HG02840 (cell line): ENCODE measurements at regions not wholly inside any gene's neighbourhood (a gene's known extent, or its start where the extent isn't known, plus 50 kb on each side); places are given as distances from the start of the nearest gene placed in this dataset.

Experiments used
- ATAC-seq: cut with Tn5 transposase; IDR thresholded peaks from one replicate; pipeline ENCODE4 v1.9.1; 2021; ENCODE audit warnings: mild to moderate bottlenecking, moderate library complexity, moderate number of reproducible peaks; ENCODE audit not compliant: unreplicated experiment, low FRiP score

GRCh38 chr13:40452741-40453334 lies 213.6 kb downstream of the FOXO1 start:
- no peak for ATAC-seq

DNA sequence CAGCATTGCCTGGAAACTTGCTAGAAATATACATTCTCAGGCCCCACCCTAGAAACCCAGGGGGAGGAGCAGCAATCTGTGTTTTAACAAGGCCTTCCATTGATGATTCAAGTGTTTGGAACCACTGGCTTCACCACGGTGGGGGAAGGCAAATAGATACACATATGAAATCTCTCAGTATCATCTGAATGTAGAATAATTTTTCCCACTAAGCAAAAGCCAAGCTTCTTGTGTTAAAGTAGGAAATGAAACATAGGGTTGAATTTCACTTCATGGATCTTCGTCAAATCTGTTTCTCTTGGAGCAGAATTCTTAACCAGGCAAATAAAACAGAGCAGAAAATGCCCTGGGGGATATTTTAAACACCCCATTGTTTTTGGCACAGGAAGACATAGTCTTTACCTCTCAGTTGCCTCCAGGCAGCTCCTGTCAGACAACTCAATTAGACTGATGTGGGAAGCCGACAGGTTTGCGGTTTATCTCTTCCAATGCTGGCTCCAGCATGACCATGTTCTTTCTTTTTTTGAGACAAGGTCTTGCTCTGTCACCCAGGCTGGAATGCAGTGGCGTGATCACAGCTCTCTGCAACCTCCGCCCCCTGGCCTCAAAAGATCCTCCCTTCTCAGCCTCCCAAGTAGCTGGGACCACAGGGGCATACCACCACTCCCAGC lies 213.0 kb downstream of the FOXO1 start:
- ATAC-seq, result no peak

DNA sequence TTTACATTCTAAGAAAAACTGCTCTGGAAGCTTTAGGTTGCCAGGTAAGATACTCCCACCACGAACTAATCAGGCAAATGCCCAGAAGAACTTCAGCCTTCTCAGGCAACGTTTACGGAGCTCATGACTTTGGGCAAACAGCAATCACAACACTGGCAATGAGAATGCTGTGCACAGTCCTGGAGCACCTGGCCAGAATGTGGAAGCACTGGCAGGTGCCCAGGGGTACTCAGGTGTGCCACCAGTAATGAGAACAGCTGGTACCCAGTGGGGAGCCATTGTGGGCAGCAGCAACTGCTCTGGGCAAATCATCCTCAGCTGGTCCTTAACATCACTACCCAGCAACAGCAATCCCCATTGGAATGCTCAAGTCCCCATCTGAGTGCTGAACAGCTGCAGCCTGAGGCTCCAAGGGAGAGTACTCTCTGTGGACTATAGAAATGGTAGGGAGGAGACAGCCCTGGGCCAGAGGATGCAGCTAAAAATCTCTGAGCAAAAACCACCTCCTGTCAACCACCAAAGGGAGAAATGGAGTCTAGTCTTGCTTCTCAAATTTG lies 210.0 kb downstream of the FOXO1 start:
- ATAC-seq, result no peak

DNA sequence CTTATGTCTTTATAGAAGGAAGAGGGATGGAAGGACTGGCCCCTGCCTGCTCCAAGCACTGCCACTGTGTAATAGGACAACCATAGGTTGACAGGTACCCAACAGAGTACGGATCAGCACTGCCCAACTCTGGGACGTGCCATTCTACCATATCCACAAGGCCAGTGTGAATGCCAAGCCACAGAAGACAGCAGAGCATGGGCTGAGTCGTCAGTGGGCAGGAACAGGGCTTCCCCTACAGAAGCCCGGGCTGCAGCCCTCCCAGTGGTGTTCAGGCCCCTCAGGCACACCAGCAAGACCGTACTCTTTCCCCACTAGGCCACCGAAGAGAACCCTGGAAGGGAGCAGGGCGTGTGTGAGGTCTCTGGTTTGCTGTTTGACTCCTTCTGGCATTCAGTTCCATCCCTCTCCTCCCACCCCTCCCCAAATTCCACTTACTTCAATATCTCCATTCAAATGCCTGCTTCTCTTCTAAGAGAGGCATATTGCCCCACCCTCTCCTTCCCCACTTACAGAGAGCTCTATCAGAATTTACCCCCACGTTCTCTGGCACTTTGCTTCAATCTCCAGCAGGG lies 209.4 kb downstream of the FOXO1 start:
- no peak for ATAC-seq

- ATAC-seq, result no peak
Measured at GRCh38 chr13:40457929-40458719, 208.3 kb downstream of the FOXO1 start.

GRCh38 chr13:40458720-40458990 lies 207.8 kb downstream of the FOXO1 start:
- no peak for ATAC-seq

- no peak for ATAC-seq
Measured at GRCh38 chr13:40460116-40460515, 206.3 kb downstream of the FOXO1 start.

DNA sequence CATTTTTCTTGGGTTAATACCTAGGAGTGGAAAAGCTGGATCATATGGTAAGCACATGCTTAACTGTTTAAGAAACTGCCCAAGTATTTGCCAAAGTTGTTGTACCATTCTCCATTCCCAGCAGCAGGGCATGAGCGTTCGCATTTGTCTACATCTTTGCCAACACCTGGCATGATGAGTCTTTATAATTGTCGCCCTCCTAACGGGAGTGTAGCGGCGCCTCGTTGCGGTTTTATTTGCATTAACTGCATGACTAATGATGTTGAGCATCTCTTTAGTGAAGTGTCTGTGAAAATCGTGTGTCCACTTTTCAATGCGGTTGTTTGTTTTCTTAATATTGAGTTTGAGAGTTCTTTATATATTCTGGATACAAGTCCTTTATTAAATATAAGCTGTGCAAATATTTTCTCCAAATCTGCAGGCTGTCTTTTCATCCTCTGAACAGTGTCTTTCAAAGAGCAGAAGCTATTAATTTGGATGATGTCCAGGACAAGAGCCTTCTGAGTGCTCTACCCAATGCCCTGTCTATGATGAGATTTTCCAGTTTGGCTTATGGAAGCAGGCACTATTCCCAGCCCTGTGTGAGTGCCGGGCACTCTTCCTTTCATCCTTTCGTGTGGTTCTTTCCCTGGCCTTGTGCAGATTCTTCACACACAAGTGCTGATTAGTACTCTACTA lies 202.0 kb downstream of the FOXO1 start:
- no peak for ATAC-seq

DNA sequence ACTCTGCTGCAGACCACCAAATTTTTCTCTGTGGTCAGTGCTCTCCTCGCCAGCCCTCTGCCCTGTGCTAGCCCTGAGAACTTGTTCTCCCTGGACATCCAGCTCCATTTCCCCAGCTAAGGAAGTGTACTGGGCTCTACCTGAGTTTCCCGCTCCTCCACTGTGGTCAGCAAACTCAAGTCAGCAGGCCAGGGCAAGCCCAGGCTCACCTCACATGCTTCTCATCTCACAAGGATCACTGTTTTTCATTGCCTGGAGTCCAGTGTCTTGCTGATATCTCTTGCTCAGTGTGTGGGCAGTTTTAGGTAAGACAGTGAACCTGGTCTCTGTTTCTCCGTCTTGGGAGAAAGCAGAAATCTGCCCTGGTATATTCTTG lies 201.4 kb downstream of the FOXO1 start:
- no peak for ATAC-seq

DNA sequence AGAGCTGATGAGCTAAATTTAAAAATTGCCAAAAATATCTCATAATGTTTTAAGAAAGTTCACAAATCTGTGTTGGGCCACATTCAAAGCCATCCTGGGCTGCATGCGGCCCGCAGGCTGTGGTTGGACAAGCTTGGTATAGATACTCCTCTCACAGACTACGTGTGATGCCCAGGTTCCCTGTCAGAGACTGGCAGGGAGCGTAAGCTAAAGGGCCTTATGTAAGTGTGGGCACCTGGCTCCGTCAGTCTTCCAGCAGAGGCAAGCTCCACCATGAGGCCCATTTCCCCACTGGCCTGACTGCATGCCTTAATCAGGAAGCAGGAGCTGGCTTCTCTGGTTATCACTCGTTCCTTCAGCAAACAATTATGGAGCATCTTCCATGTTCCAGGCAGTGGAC lies 200.2 kb downstream of the FOXO1 start:
- no peak for ATAC-seq

DNA sequence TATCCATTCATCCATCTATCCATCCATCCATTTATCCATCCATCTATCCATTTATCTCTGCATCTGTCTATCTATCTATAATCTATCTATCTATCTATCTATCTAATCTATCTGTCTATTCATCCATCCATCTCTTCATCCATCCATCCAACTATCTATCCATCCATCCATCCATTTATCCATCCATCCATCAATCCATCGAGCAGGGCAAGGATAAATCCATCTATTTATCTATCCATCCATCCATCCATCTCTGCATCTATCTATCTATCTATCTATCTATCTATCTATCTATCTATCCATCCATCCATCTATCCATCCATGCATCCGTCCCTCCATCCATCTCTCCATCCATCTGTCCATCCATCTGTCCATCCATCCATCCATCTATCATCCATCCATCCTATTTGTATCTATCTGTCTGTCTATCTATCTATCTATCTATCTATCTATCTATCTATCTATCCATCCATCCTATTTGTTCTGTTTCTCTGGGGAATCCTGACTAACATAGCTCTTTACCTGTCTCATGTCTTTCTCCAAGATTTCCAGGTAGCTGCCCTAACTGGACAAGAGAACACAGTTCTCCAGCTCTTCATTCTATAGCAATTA lies 198.1 kb downstream of the FOXO1 start:
- ATAC-seq, result no peak

GRCh38 chr13:40469581-40470310 lies 196.7 kb downstream of the FOXO1 start:
- ATAC-seq, result no peak

DNA sequence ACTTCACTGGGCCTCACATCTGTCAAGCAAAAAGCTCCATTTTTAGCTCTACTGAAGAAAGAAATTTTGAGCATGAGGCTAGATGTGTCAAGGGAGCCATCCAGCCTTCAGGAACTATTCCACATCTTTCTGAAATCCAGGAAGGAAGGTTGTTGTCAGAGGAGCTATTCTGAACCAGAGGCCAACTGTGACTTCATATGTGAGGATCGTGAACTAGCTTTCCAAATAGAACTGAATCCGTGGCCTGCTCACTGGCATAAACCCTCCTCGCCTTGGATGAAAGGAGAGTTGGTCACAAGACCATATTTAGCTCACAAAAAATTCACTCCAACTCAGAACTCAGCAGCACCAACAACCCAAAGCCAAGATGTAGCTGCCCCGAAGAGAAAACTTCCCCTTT lies 195.8 kb downstream of the FOXO1 start:
- ATAC-seq, result no peak

DNA sequence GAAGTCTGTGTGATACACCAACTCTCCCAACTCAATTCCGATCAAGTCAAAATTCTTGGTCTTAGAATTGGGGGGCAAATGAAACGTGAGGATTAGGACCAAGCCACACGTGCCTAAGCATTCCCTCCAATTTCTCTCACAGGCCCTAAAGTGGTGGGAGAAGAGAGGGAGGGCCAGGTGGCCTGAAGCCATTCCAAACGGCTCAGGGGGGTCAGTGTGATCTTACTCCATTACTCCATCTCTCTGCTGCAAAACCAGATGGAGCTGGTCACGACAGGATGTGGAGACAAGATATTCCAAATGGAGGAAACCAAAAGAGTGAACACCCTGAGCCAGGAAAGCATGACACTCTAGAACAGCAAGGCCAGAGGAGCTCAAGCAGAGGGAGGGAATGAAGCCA lies 195.4 kb downstream of the FOXO1 start:
- ATAC-seq, result no peak

- no peak for ATAC-seq
Measured at GRCh38 chr13:40471911-40472310, 194.5 kb downstream of the FOXO1 start.

DNA sequence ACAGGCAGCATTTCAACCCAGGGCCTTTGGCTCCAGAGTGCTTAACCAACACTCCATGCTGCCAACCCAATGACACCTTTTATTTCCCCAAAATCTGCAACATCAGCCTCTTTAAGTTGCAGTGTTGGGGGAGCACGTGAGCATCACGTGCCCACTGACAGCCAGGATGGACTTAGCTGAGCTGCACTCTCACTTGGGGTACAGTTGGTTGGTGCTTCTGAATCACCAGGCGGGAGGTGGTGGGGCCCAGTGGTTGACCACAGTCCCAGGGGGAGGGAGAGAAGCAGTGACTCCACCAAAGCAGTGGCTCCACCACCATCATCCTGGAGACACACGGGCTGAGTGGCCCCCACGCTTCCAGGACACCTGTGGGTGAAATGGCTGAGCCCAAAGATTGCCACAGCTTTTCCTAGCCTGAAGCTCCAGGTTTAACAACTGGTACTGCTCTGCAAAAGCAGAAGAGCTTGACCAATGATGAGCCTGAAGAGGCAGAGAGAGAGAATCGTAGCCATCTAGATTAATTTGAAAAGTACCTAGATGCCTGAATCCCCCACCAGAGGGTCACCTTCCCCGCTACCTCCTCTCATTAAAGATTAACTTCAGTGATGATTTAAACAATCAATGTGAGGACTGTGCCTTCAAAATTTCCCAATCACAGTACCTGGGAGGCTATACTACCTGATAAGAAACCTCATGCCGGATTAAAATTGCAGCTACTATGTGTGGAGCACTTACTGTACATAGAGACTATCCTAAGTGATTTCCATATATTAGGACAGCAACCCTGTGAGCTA lies 193.8 kb downstream of the FOXO1 start:
- no peak for ATAC-seq

GRCh38 chr13:40475617-40476016 lies 190.8 kb downstream of the FOXO1 start:
- no peak for ATAC-seq

DNA sequence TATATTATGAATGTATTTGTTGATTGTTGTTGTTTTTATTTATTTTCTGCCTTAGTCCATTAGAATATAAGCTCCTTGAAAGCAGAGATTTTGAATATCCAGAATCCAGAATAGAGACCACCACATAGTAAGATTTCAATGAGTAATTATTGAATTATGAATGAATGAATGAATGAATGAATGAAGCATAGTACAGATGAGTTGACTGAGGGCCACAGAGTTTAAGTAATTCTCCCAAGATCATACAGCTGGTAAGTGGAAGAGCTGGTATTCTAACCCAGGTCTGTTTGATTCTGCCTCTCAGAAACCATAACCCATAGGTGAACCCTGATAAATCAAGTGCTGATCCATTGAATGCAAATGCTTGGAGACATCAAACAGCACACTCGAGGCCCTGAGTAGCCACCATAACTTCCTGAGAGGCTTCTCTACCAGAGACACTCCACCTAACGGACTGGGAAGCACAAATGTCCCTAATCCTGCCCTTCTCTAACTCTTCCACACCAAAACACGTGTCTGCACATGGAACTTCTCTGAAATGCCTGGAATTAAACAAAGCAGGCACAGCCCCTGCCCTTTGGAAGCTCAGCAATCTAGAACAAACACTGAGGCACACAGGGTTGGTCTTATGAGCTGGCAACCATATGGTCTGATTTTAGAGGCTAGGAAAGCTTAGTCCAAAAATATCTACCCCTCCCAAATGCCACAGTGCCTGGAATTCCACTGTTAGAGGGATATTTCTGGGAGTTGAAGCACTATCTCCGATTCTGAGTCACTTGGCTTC lies 190.1 kb downstream of the FOXO1 start:
- ATAC-seq, result no peak
